ENCODE measurements at regions not wholly inside any gene's neighbourhood (a gene's known extent, or its start where the extent isn't known, plus 50 kb on each side); places are given as distances from the start of the nearest gene placed in this dataset.

DNA sequence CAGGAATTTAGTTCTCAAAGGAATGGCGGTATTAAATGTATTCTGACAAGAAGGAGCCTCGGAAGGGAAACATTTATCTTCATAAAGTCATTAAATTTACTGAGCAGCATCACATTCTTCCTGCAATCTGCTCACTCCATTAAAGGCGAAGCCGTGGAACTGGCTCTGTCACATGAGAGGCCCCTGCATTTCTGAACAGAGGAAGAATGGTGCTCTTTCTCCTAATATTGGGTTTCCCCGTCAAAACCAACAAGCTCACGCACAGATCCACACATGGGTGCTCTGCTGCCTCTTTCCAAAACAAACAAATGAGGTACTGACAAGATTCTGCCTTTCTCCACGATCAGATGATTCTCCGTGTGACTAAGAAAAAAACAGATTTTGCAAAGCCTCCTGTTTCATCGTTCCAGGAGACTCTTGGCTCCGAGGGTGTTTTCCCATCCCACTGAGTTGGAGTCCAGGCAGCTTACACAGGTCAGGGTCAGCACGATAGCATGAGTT is 191.2 kb downstream of the IDS start:
- TF ChIP-seq, protein P1, sequence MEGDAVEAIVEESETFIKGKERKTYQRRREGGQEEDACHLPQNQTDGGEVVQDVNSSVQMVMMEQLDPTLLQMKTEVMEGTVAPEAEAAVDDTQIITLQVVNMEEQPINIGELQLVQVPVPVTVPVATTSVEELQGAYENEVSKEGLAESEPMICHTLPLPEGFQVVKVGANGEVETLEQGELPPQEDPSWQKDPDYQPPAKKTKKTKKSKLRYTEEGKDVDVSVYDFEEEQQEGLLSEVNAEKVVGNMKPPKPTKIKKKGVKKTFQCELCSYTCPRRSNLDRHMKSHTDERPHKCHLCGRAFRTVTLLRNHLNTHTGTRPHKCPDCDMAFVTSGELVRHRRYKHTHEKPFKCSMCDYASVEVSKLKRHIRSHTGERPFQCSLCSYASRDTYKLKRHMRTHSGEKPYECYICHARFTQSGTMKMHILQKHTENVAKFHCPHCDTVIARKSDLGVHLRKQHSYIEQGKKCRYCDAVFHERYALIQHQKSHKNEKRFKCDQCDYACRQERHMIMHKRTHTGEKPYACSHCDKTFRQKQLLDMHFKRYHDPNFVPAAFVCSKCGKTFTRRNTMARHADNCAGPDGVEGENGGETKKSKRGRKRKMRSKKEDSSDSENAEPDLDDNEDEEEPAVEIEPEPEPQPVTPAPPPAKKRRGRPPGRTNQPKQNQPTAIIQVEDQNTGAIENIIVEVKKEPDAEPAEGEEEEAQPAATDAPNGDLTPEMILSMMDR (IDR thresholded peaks at IDR 0.05) = no peak
- no peak for TF ChIP-seq POLR2A (IDR thresholded peaks at IDR 0.05)
